ENCODE measurements at regions not wholly inside any gene's neighbourhood (a gene's known extent, or its start where the extent isn't known, plus 50 kb on each side); places are given as distances from the start of the nearest gene placed in this dataset.
A peak's percentile ranks its signal among the peaks of the same experiment; 100 is the strongest.
"Not testable (repeated sequence)": the region's sequence is repeated elsewhere in the genome, so short reads cannot be mapped to it uniquely, and the experiment has no call there.

- Mint-ChIP-seq H3K27ac (peak overlapping the region; percentile 43), H3K4me1 (ENCODE audit: low read depth) (peaks cover 8% of the 10 kb centered on the region), H3K4me3 (ENCODE audit: low read depth) (no peak overlapping the region), H3K27me3 (peaks cover 36% of the 10 kb centered on the region), H3K36me3 (ENCODE audit: insufficient read depth) (no peaks in the 10 kb centered on the region), H3K9me3 (ENCODE audit: low read depth) (no peaks in the 10 kb centered on the region)
- TF ChIP-seq, protein P1, sequence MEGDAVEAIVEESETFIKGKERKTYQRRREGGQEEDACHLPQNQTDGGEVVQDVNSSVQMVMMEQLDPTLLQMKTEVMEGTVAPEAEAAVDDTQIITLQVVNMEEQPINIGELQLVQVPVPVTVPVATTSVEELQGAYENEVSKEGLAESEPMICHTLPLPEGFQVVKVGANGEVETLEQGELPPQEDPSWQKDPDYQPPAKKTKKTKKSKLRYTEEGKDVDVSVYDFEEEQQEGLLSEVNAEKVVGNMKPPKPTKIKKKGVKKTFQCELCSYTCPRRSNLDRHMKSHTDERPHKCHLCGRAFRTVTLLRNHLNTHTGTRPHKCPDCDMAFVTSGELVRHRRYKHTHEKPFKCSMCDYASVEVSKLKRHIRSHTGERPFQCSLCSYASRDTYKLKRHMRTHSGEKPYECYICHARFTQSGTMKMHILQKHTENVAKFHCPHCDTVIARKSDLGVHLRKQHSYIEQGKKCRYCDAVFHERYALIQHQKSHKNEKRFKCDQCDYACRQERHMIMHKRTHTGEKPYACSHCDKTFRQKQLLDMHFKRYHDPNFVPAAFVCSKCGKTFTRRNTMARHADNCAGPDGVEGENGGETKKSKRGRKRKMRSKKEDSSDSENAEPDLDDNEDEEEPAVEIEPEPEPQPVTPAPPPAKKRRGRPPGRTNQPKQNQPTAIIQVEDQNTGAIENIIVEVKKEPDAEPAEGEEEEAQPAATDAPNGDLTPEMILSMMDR (IDR thresholded peaks at IDR 0.05; ENCODE audit: unreplicated experiment) = no peak
- no peak for DNase-seq (ENCODE audit: low spot score, unreplicated experiment)
Observed at GRCh38 chr22:19606332-19607191, 82.4 kb upstream of the CLDN5 start.

GRCh38 chr22:19607192-19608002, 83.2 kb upstream of the CLDN5 start:
- DNase-seq (ENCODE audit: low spot score, unreplicated experiment) = no peak
- H3K4me1 Mint-ChIP-seq (ENCODE audit: low read depth) = peaks cover 8% of the 10 kb centered on the region
- no peak overlapping the region for H3K27ac Mint-ChIP-seq
- peaks cover 40% of the 10 kb centered on the region for H3K27me3 Mint-ChIP-seq
- H3K36me3 Mint-ChIP-seq (ENCODE audit: insufficient read depth) = no peaks in the 10 kb centered on the region
- no peak overlapping the region for H3K4me3 Mint-ChIP-seq (ENCODE audit: low read depth)
- H3K9me3 Mint-ChIP-seq (ENCODE audit: low read depth) = no peaks in the 10 kb centered on the region
- TF ChIP-seq, protein P1 (IDR thresholded peaks at IDR 0.05; ENCODE audit: unreplicated experiment) = no peak

DNA sequence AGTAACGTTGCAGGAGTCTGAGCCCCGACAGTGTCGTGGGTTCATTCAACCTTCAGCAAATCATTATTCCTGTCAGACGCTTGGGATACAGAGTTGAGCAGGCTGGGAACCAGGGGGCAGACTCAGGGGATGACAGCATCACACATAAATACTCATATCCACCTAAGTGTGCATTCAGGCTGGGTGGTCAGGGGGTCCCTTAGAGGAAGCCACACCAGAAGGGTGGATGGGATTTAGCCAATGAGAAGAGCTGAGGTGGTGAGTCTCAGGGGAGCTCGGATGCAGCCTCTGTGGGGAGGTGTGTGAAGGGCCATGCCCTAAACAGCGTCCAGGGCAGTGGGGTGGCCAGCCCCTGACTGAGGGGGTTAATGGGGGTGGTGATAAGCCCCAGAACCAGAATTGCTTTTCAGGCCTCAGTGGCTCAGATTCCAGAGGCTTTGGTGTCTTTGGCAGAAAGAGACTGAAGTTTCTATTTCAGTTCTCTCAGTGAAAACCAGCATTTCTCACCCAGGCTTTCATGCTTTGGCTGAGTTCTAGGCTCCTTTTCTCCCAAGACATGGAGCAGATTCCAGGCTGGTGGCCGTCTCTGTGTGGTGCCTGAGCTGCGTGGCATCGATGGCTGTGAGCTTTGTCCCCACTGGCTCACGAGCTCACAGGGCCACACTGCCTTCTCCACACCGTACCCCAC, 83.9 kb upstream of the CLDN5 start:
- H3K4me3 Mint-ChIP-seq (ENCODE audit: low read depth) = no peak overlapping the region
- no peak for DNase-seq (ENCODE audit: low spot score, unreplicated experiment)

GRCh38 chr22:19609753-19610152, 85.5 kb upstream of the CLDN5 start:
- not testable (repeated sequence) for H3K4me1 Mint-ChIP-seq (ENCODE audit: low read depth); DNase-seq (ENCODE audit: low spot score, unreplicated experiment); H3K27ac Mint-ChIP-seq; H3K36me3 Mint-ChIP-seq (ENCODE audit: insufficient read depth); H3K9me3 Mint-ChIP-seq (ENCODE audit: low read depth); H3K4me3 Mint-ChIP-seq (ENCODE audit: low read depth)
- H3K27me3 Mint-ChIP-seq = peaks cover 47% of the 10 kb centered on the region

More for the DNA sequence above, 83.9 kb upstream of the CLDN5 start:
- Mint-ChIP-seq H3K27ac (no peak overlapping the region), H3K27me3 (peaks cover 40% of the 10 kb centered on the region), H3K4me1 (ENCODE audit: low read depth) (peaks cover 8% of the 10 kb centered on the region), H3K9me3 (ENCODE audit: low read depth) (no peaks in the 10 kb centered on the region), H3K36me3 (ENCODE audit: insufficient read depth) (no peaks in the 10 kb centered on the region)
- TF ChIP-seq, protein P1 (IDR thresholded peaks at IDR 0.05; ENCODE audit: unreplicated experiment) = no peak

DNA sequence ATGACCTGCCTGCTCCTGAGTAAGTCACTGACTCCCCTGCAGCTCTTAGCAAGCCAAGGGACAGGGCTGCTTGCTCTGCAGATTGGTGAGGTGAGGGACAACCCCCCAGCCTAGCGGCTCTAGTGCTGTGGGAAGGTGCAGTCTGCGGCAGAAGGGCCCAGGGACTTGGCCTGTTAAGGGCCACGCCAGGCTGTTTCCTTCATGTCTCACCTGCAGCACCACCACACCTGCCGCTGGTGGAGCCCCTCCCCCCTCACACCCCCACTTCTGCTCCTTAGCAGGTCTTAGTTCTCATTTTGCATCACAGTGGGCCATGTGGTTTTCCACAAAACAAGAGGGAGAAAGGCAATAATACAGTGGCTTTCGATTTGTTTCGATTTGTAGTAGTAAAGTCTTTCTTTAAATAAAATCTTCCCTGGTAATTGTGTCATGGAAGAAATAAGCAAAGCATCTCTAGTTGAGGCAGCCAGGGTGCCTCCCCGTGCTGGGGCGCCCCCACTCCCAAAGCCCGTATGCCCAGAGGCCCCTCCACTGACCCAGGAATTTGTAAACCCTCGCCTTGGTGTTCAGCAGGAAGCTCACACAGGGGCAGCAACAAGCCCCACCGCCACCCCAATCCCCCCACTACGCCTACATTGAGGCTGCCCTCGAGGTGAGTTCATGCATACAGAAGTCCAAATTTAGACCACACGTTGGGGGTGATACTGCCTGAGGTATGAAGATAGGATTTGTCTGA, 86.5 kb upstream of the CLDN5 start:
- TF ChIP-seq, protein P1 (IDR thresholded peaks at IDR 0.05; ENCODE audit: unreplicated experiment) = no peak
- Mint-ChIP-seq H3K9me3 (ENCODE audit: low read depth) (no peaks in the 10 kb centered on the region), H3K27ac (no peak overlapping the region), H3K27me3 (peaks cover 52% of the 10 kb centered on the region), H3K36me3 (ENCODE audit: insufficient read depth) (no peaks in the 10 kb centered on the region), H3K4me1 (ENCODE audit: low read depth) (peaks cover 3% of the 10 kb centered on the region), H3K4me3 (ENCODE audit: low read depth) (no peak overlapping the region)
- no peak for DNase-seq (ENCODE audit: low spot score, unreplicated experiment)
